MM.1S (cell line): ENCODE measurements at regions not wholly inside any gene's neighbourhood (a gene's known extent, or its start where the extent isn't known, plus 50 kb on each side); places are given as distances from the start of the nearest gene placed in this dataset.

Experiments
- CTCF ChIP-seq: fragments of 300-600 bp; sonication (generic); IDR thresholded peaks from 2 replicates; pipeline ENCODE4 v1.5.1; 2016; ENCODE audit warnings: antibody characterized with exemption, low read length, mixed read lengths
- EZH2phosphoT487 ChIP-seq: fragments of 300-600 bp; sonication (generic); IDR thresholded peaks from 2 replicates; pipeline ENCODE4 v1.6.1; 2018; ENCODE audit warnings: antibody characterized with exemption, low read length

DNA sequence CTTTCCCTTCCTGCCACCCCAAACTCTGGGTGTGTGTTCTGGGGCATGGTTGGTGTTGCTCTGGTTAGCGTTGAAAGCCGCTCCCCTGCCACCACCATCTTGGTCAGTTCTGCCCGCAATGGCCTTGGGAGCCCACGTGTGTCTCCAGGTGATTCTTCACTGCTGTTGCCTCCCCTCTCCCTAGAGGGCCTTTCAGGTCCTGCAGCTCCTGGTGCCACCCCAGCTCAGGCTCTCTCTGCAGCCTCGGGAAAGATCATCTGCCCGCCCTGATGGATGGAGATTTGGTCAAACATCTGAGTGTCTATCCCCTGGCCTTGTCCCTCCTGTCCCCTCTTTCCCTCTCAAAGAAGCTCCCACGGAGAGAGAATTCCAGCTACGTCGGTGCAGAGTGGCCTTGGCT, 241.3 kb downstream of the RBFOX3 start:
- TF ChIP-seq CTCF (no peak), EZH2phosphoT487 (no peak)
